LNCaP clone FGC (cell line): ENCODE measurements at regions not wholly inside any gene's neighbourhood (a gene's known extent, or its start where the extent isn't known, plus 50 kb on each side); places are given as distances from the start of the nearest gene placed in this dataset.

Source experiments
- DNase-seq: peaks from one replicate; pipeline ENCODE4 v3.0.0-alpha.2; 2011; ENCODE audit warnings: low read depth
- H3K4me3 ChIP-seq: 2 replicates; pipeline ENCODE4 v1.5.1; 2011; ENCODE audit warnings: mild to moderate bottlenecking, low read depth, low read length, control low read depth
- CTCF ChIP-seq: IDR thresholded peaks from 2 replicates; pipeline ENCODE4 v1.5.1; 2012; ENCODE audit warnings: mild to moderate bottlenecking; ENCODE audit not compliant: control insufficient read depth, insufficient read depth; ENCODE audit errors: extremely low read depth

- H3K4me3 ChIP-seq: no peak overlapping the region
- DNase-seq: no peak
- TF ChIP-seq CTCF: no peak
Measured at GRCh38 chr12:43095669-43096280, 456.2 kb downstream of the ADAMTS20 start.

GRCh38 chr12:43094886-43095575, 457.0 kb downstream of the ADAMTS20 start:
- no peak overlapping the region for H3K4me3 ChIP-seq
- no peak for TF ChIP-seq CTCF
- no peak for DNase-seq

- H3K4me3 ChIP-seq: no peak overlapping the region
- DNase-seq: no peak
- TF ChIP-seq CTCF: no peak
Measured at GRCh38 chr12:43090981-43091380, 461.0 kb downstream of the ADAMTS20 start.

GRCh38 chr12:43087195-43088091, 464.6 kb downstream of the ADAMTS20 start:
- DNase-seq: no peak
- no peak for TF ChIP-seq CTCF
- no peak overlapping the region for H3K4me3 ChIP-seq

- TF ChIP-seq CTCF: no peak
- H3K4me3 ChIP-seq: no peak overlapping the region
- DNase-seq: no peak
Measured at GRCh38 chr12:43079476-43079875, 472.5 kb downstream of the ADAMTS20 start.

- no peak for TF ChIP-seq CTCF
- DNase-seq: no peak
- H3K4me3 ChIP-seq: no peak overlapping the region
Measured at GRCh38 chr12:43078976-43079375, 473.0 kb downstream of the ADAMTS20 start.
